GM19438 (cell line): ENCODE measurements at regions not wholly inside any gene's neighbourhood (a gene's known extent, or its start where the extent isn't known, plus 50 kb on each side); places are given as distances from the start of the nearest gene placed in this dataset.
"Not testable (repeated sequence)": the region's sequence is repeated elsewhere in the genome, so short reads cannot be mapped to it uniquely, and the experiment has no call there.

Source experiments
- ATAC-seq: cut with Tn5 transposase; IDR thresholded peaks from one replicate; pipeline ENCODE4 v1.9.1; 2021; ENCODE audit warnings: low read depth; ENCODE audit not compliant: unreplicated experiment

GRCh38 chr7:124257638-124258308 is 224.9 kb upstream of the TMEM229A start:
- no peak for ATAC-seq

DNA sequence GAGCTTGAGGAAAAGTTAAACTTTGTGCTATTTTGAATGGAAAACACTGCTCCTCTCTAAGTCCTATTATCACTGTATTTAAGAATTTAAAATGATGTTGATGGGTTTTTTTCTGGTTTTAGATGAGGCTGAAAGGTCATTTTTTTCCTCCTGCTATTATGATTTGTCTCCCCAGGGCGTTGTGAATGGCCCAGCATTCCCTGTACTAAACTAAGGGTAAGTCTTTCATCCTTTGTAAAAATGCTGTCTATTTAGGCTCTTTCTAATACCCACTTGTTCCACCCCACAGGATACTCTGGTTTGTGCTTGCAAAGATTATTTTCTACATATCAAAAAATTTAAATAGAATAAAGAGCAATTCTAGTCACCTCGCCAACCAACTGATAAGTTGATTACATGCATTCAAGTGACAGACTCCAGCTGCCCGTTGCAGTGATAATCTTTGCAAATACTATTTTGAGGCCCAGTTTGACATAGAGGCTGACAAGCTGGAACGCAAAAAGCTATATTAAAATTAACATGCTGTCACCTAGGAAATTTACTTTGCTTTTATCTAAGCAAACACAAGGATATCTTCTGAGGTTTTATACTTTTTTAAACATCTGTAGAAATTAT is 222.3 kb upstream of the TMEM229A start:
- no peak for ATAC-seq

DNA sequence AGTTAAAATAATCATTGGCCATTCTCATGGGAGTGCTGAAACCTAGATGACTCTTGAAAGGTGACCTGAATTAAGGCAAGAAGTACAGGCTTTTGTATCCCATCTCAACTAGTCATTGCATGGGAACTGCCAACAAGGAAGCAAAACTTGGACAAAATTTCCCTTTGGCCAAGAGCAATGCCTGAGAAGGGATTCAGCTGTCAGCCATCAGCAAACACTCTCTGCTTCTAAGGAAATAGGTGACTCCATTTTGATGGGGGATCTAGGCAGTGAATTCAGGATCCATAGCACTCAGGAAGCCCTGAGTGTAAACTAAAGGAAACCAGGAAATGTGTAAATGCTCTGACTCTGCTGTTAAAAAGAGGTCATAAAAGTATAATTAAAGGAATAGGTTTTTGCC is 221.5 kb upstream of the TMEM229A start:
- no peak for ATAC-seq

DNA sequence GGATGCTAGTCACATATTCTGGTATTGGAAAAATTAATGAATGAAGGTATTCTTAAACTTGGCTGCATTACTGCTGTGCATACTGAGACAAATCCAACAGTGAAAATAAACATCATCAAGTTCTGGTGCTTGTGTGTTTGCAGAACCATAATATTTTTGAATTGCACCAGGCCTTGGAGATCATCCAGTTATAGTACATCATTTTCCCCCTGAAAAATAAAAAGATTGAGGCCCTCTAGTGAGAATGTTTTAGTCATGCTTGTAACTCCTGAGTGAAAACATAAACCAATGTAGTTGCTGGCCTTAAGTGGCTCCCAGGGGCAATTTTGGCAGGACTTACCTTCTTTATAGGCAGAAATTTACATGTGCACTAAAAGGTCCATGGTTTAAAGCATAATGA is 218.8 kb upstream of the TMEM229A start:
- no peak for ATAC-seq

DNA sequence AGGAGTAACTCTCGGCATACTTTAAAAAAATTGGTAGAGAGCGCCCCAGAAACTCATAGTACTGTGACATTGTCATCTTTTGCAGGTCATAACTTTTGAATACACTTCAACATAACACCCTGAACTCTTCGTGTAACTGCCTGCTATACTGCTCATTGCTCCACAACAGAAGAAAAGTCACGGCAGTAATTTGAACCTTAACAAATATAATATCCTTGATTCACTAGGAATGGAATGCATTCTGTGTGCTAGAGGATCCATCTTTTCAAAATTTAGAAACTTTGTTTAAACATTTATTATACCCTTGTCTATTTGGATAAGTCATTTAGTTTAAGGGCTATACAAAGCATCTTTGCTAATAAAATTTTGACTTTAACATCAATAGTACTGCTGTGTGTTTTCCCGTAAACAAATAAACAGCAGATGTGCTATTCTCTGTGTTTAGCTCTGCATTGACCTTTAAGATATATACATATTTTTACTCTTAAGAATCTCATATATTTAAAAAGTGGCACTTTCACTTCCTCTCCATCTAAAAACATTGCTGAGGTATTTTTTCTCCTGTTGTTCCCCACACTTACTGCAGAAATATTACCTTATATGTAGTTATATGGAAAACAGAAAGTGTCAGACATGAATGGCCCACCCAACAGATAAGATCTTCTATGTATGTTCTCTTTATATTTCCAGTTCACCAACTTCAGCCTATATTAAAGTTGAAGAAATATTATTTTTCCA is 217.6 kb upstream of the TMEM229A start:
- ATAC-seq = no peak

- ATAC-seq = no peak
Measured at GRCh38 chr7:124247691-124248090, 214.8 kb upstream of the TMEM229A start.

GRCh38 chr7:124246262-124246863 is 213.5 kb upstream of the TMEM229A start:
- no peak for ATAC-seq

DNA sequence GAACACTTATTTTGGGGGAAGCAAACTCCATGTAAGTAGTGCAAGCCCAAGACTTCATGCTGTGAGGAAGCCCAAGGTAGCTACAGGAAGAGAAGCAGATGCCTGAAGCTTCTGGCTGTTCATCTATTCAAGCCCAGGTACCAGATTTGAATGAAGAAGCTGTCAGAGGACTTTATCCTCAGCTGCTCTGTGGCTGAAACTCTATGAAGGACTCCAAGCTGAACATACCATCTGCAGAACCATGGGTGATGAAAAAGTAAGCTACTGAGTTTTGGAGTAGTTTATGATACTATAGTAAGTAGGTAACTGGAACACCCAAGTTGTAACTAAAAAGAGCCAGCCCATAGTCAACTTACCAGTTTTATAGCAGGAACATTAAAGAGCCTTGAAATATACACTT is 211.6 kb upstream of the TMEM229A start:
- not testable (repeated sequence) for ATAC-seq

GRCh38 chr7:124219681-124220080 is 186.8 kb upstream of the TMEM229A start:
- no peak for ATAC-seq

DNA sequence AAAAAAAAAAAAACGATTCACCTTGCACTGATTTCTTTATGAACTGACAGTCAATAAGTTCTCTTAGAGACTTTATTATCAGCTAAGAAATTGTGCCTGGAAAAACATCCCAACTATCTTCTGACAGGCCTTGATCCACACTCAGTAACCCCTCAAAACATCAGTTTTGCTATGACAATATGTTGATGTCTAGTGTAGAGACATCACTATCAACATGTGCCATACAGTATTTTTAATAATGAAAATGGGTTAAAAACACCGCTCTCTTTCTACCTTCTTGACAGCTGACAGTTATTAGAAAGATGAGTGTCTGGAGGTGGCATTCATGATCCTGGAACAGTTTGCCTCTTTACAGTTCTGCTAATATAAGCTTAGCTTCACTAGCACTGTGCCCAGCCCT is 175.8 kb upstream of the TMEM229A start:
- ATAC-seq = no peak

DNA sequence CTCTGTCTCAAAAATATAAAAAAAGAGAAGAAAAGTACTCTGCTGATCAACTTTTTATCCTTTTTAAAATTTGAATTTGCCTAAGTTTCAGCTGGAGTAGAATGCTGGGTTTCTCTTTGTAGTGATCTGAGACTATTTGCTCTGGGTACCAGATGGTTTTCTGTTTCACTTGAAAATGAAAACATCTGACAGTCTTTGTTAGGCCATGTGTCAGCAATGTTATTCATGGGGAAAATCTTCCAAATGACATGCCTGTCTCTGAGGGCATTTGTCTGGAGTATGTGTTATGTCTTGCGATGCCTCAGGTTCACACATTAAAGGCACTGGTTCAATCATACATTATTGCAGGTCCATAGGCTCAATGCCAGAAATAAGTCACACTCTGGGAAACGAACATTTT is 175.3 kb upstream of the TMEM229A start:
- ATAC-seq = no peak

DNA sequence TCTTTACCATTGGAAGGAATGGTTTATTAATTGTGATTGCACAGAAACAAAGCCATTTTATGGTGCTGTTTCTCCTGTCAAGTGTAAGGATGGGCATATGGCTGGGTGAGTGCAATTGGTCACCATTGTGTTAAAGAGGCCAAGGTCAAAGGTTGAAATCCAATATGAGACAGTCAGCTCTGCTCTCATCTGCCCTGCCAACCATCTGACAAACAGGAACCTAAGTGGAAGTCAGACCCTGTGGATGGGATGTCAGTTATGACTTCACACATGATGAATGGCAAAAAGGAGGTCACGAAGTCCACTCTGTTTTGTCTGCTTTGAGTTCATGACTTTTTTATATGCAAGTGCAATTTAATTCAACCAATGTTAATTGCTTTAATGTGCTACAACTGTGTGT is 172.7 kb upstream of the TMEM229A start:
- no peak for ATAC-seq

GRCh38 chr7:124202546-124202945 is 169.7 kb upstream of the TMEM229A start:
- ATAC-seq = no peak

DNA sequence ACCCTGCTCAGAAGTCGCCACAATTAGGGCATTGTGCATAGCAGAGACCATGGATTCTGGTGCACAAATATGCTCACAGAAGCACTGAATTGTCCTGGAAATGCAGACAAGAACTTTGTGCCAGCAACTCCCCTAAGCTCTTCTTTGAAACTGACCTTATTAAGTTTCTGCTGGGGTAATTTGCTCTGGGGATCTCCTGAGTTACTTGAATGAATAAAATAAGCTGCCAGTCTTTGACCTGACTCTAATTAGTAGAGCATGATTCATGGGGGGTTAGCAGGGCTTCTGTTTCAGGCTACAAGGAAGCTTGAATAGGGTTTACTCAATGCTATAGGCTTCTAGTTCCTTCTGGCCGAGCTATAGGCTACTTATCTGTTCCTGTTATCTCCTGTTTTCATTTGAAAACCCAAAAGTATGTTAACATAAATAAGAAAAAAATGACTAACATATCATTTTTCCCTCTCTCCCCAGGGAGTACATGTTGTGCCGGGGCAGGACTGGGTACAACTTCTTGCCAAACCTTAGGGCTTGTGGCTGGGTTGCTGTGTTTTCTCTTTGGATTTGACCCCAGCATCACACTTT is 169.0 kb upstream of the TMEM229A start:
- ATAC-seq = no peak

- no peak for ATAC-seq
Measured at GRCh38 chr7:124196519-124196918, 163.7 kb upstream of the TMEM229A start.

DNA sequence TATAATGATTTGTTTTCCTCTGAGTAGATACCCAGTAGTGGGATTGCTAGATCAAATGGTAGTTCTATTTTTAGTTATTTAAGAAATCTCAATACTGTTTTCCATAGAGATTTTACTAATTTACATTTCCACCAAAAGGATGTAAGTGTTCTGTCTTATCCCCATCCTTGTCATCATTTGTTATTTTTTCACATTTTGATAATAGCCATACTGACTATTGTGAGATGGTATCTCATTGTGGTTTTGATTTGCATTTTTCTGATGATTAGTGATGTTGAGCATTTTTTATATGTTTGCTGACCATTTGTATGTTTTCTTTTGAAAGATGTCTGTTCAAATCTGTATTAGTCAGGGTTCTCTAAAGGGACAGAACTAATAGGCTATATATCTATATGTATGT is 160.0 kb upstream of the TMEM229A start:
- no peak for ATAC-seq

DNA sequence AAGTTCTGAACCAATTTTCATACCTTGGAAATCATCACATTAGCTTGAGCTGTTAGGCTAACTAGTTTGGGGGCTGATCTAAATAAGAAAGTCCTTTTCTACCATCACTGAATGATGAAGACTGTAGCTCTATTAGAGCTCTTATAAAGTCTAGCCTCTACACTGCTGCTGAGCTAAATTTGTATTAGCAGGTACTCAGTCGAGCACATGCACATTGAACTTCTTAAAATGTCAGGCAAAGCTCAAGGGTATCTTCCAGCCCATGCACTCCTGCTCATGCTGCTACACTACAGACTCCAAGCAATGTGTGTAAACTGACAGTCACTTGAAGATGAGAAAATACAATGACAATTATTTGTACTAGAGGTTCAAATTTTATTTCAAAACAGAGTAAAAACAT is 158.8 kb upstream of the TMEM229A start:
- ATAC-seq = no peak

DNA sequence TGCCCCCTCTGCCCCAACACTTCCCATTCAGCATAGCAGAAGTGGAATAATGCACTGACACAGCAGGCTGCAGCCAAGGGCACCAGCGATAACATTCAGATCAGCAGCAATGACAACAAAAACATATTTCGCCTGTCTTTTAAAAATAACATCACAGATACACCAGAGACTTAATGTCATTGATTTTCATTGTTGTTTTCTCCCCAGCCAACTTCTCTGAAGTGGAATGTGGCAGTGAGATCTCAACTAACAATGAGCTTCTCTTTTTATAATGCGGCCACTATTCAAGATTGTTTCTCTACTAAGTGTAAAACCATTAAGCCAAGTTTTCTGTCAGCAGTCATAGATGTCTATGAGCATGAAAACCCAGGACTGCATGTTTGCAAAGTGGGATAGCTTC is 158.2 kb upstream of the TMEM229A start:
- no peak for ATAC-seq

- ATAC-seq = no peak
Measured at GRCh38 chr7:124188576-124188975, 155.7 kb upstream of the TMEM229A start.

DNA sequence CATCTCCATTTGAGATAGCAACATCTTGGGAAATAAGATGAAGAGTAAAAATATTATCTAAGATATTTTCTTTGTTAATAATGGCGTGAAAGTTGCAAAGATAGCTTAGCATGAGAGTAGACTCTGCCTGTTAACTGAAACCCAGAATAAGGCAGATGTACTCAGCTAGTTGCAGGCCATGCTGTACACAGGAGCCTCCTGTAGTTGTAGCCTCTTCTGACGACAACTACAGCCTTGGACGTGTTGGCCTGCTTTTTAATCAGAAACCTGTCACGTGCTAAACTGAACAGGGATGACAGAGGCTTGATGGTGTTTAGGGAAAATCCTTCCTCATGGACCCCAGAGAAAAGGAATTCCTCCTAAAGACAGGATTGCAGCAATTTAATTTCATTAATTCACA is 155.1 kb upstream of the TMEM229A start:
- ATAC-seq = no peak

GRCh38 chr7:124183649-124184048 is 150.8 kb upstream of the TMEM229A start:
- no peak for ATAC-seq
